SJCRH30 (cell line): ENCODE measurements at regions not wholly inside any gene's neighbourhood (a gene's known extent, or its start where the extent isn't known, plus 50 kb on each side); places are given as distances from the start of the nearest gene placed in this dataset.
"Not testable (repeated sequence)": the region's sequence is repeated elsewhere in the genome, so short reads cannot be mapped to it uniquely, and the experiment has no call there.

Experiments
- DNase-seq, 2 experiments: peaks; one replicate each; pipeline ENCODE4 v3.0.0-alpha.2; 2015 to 2020
- H3K27ac ChIP-seq: fragments of 250-450 bp; sonication (Bioruptor Pico); 2 replicates; pipeline ENCODE4 v1.5.1; 2020; ENCODE audit warnings: mild to moderate bottlenecking, moderate library complexity
- H3K27me3 ChIP-seq: fragments of 250-450 bp; sonication (Bioruptor Pico); 2 replicates; pipeline ENCODE4 v1.5.1; 2020; ENCODE audit warnings: mild to moderate bottlenecking, moderate library complexity
- H3K36me3 ChIP-seq: fragments of 250-450 bp; sonication (Bioruptor Pico); 2 replicates; pipeline ENCODE4 v1.5.1; 2020; ENCODE audit warnings: mild to moderate bottlenecking, moderate library complexity
- H3K4me1 ChIP-seq: fragments of 250-450 bp; sonication (Bioruptor Pico); 2 replicates; pipeline ENCODE4 v1.5.1; 2020; ENCODE audit warnings: mild to moderate bottlenecking, moderate library complexity
- H3K4me3 ChIP-seq: fragments of 250-450 bp; sonication (Bioruptor Pico); 2 replicates; pipeline ENCODE4 v1.5.1; 2020; ENCODE audit warnings: mild to moderate bottlenecking, moderate library complexity
- H3K9me3 ChIP-seq: fragments of 250-450 bp; sonication (Bioruptor Pico); replicated peaks from 2 replicates; pipeline ENCODE4 v1.5.1; 2020; ENCODE audit warnings: mild to moderate bottlenecking, moderate library complexity

GRCh38 chr5:152135827-152136226, 211.2 kb upstream of the GLRA1 start:
- Histone ChIP-seq H3K27ac (no peak overlapping the region), H3K4me3 (no peak overlapping the region), H3K4me1 (no peaks in the 10 kb centered on the region), H3K9me3 (no peaks in the 10 kb centered on the region), H3K27me3 (no peaks in the 10 kb centered on the region), H3K36me3 (no peaks in the 10 kb centered on the region)
- no peak for DNase-seq

GRCh38 chr5:152125661-152126205, 201.1 kb upstream of the GLRA1 start:
- H3K4me1 ChIP-seq, result no peaks in the 10 kb centered on the region
- H3K36me3 ChIP-seq, result no peaks in the 10 kb centered on the region
- no peaks in the 10 kb centered on the region; the same call in 1 of the 2 replicates for H3K27me3 ChIP-seq
- no peak overlapping the region for H3K4me3 ChIP-seq
- H3K27ac ChIP-seq, result no peak overlapping the region
- DNase-seq, result no peak
- H3K9me3 ChIP-seq, result no peaks in the 10 kb centered on the region

GRCh38 chr5:152124409-152125041, 199.9 kb upstream of the GLRA1 start:
- H3K27me3 ChIP-seq, result no peaks in the 10 kb centered on the region; the same call in 1 of the 2 replicates
- no peaks in the 10 kb centered on the region for H3K9me3 ChIP-seq

GRCh38 chr5:152118676-152119470, 194.2 kb upstream of the GLRA1 start:
- Histone ChIP-seq H3K9me3 (no peaks in the 10 kb centered on the region; the same call in 1 of the 2 replicates), H3K36me3 (no peaks in the 10 kb centered on the region), H3K4me1 (no peaks in the 10 kb centered on the region), H3K4me3 (no peak overlapping the region), H3K27me3 (no peaks in the 10 kb centered on the region), H3K27ac (no peak overlapping the region)
- DNase-seq, result peak; percentile 6 to 18

More at GRCh38 chr5:152124409-152125041, 199.9 kb upstream of the GLRA1 start:
- Histone ChIP-seq H3K27ac (no peak overlapping the region), H3K4me3 (no peak overlapping the region), H3K36me3 (no peaks in the 10 kb centered on the region), H3K4me1 (no peaks in the 10 kb centered on the region)
- DNase-seq, result no peak

GRCh38 chr5:152116934-152117333, 192.3 kb upstream of the GLRA1 start:
- H3K27me3 ChIP-seq, result no peaks in the 10 kb centered on the region
- H3K9me3 ChIP-seq, result no peaks in the 10 kb centered on the region; the same call in 1 of the 2 replicates
- H3K27ac ChIP-seq, result no peak overlapping the region
- DNase-seq, result no peak
- no peaks in the 10 kb centered on the region for H3K36me3 ChIP-seq
- no peaks in the 10 kb centered on the region for H3K4me1 ChIP-seq
- no peak overlapping the region for H3K4me3 ChIP-seq

- DNase-seq, result no peak
These were observed 188.8 kb upstream of the GLRA1 start for GRCh38 chr5:152113401-152113800.

GRCh38 chr5:152107220-152107619, 182.6 kb upstream of the GLRA1 start:
- Histone ChIP-seq H3K9me3 (no peaks in the 10 kb centered on the region), H3K27me3 (no peaks in the 10 kb centered on the region), H3K4me3 (no peak overlapping the region), H3K4me1 (no peaks in the 10 kb centered on the region), H3K36me3 (no peaks in the 10 kb centered on the region), H3K27ac (no peak overlapping the region)
- DNase-seq, result no peak

More at GRCh38 chr5:152113401-152113800, 188.8 kb upstream of the GLRA1 start:
- Histone ChIP-seq H3K4me3 (no peak overlapping the region), H3K9me3 (no peaks in the 10 kb centered on the region; the same call in 1 of the 2 replicates), H3K36me3 (no peaks in the 10 kb centered on the region), H3K4me1 (no peaks in the 10 kb centered on the region), H3K27ac (no peak overlapping the region), H3K27me3 (no peaks in the 10 kb centered on the region)

GRCh38 chr5:152106571-152106970, 181.9 kb upstream of the GLRA1 start:
- Histone ChIP-seq H3K27me3 (no peaks in the 10 kb centered on the region), H3K36me3 (no peaks in the 10 kb centered on the region)

GRCh38 chr5:152105085-152105484, 180.4 kb upstream of the GLRA1 start:
- H3K36me3 ChIP-seq, result no peaks in the 10 kb centered on the region
- DNase-seq, result no peak
- H3K27me3 ChIP-seq, result no peaks in the 10 kb centered on the region
- H3K4me1 ChIP-seq, result no peaks in the 10 kb centered on the region
- H3K27ac ChIP-seq, result no peak overlapping the region
- no peaks in the 10 kb centered on the region for H3K9me3 ChIP-seq
- H3K4me3 ChIP-seq, result no peak overlapping the region

More at GRCh38 chr5:152106571-152106970, 181.9 kb upstream of the GLRA1 start:
- no peaks in the 10 kb centered on the region for H3K9me3 ChIP-seq
- DNase-seq, result no peak
- no peak overlapping the region for H3K27ac ChIP-seq
- H3K4me3 ChIP-seq, result no peak overlapping the region
- no peaks in the 10 kb centered on the region for H3K4me1 ChIP-seq

- no peaks in the 10 kb centered on the region for H3K36me3 ChIP-seq
- H3K4me1 ChIP-seq, result no peaks in the 10 kb centered on the region
- no peak overlapping the region for H3K4me3 ChIP-seq
- no peaks in the 10 kb centered on the region for H3K9me3 ChIP-seq
- no peak overlapping the region for H3K27ac ChIP-seq
- no peak for DNase-seq
- no peaks in the 10 kb centered on the region for H3K27me3 ChIP-seq
These were observed 179.6 kb upstream of the GLRA1 start for GRCh38 chr5:152104211-152104610.

GRCh38 chr5:152102908-152103307, 178.3 kb upstream of the GLRA1 start:
- H3K4me1 ChIP-seq, H3K36me3 ChIP-seq, H3K27ac ChIP-seq, H3K4me3 ChIP-seq, H3K27me3 ChIP-seq, H3K9me3 ChIP-seq, DNase-seq: not testable (repeated sequence)

GRCh38 chr5:152102057-152102456, 177.4 kb upstream of the GLRA1 start:
- Histone ChIP-seq H3K27ac (no peak overlapping the region), H3K4me3 (no peak overlapping the region), H3K27me3 (no peaks in the 10 kb centered on the region), H3K4me1 (no peaks in the 10 kb centered on the region), H3K36me3 (no peaks in the 10 kb centered on the region), H3K9me3 (no peaks in the 10 kb centered on the region)
- no peak for DNase-seq

GRCh38 chr5:152100462-152100861, 175.8 kb upstream of the GLRA1 start:
- Histone ChIP-seq H3K27me3 (no peaks in the 10 kb centered on the region), H3K36me3 (no peaks in the 10 kb centered on the region), H3K4me3 (no peak overlapping the region), H3K27ac (no peak overlapping the region), H3K9me3 (no peaks in the 10 kb centered on the region), H3K4me1 (no peaks in the 10 kb centered on the region)
- DNase-seq, result no peak

- no peak overlapping the region for H3K4me3 ChIP-seq
- no peaks in the 10 kb centered on the region for H3K27me3 ChIP-seq
- no peak for DNase-seq
- H3K4me1 ChIP-seq, result no peaks in the 10 kb centered on the region
- H3K27ac ChIP-seq, result no peak overlapping the region
- no peaks in the 10 kb centered on the region for H3K9me3 ChIP-seq
- no peaks in the 10 kb centered on the region for H3K36me3 ChIP-seq
These were observed 172.5 kb upstream of the GLRA1 start for GRCh38 chr5:152097128-152097527.

GRCh38 chr5:152094716-152095115, 170.1 kb upstream of the GLRA1 start:
- no peaks in the 10 kb centered on the region for H3K36me3 ChIP-seq
- H3K4me3 ChIP-seq, result no peak overlapping the region
- H3K27me3 ChIP-seq, result no peaks in the 10 kb centered on the region
- H3K4me1 ChIP-seq, result no peaks in the 10 kb centered on the region
- H3K27ac ChIP-seq, result no peak overlapping the region
- H3K9me3 ChIP-seq, result no peaks in the 10 kb centered on the region
- DNase-seq, result no peak
